Spleen (tissue), 7 donors: ENCODE measurements at regions not wholly inside any gene's neighbourhood (a gene's known extent, or its start where the extent isn't known, plus 50 kb on each side); places are given as distances from the start of the nearest gene placed in this dataset.

Source experiments
- CTCF ChIP-seq, 11 experiments: fragments of 200-600 bp in 7 of 11; fragments of 450-650 bp in 4 of 11; sonication (generic) in 4 of 11; IDR thresholded peaks in 8 of 11; conservative IDR thresholded peaks in 3 of 11; 1 replicate in 7 of 11; 2 replicates in 4 of 11; pipeline versions ENCODE4 v1.4.0 to v1.8.0; 2016 to 2021; ENCODE audit warnings: antibody characterized with exemption in 11 of 11, inconsistent platforms in 4 of 11, mild to moderate bottlenecking in 1 of 11
- POLR2A ChIP-seq, 3 donors: fragments of 450-650 bp; IDR thresholded peaks; one replicate each; pipeline ENCODE4 v1.5.1; 2017; ENCODE audit warnings: antibody characterized with exemption in 3 of 3, mild to moderate bottlenecking in 1 of 3
- donor health status: DM: no; HTN: no; CAD: no; lungs with moderate emphysema.
- donor health status: DM: no; HTN: no; CAD: no.
- donor health status: DM: no; HTN: no; CAD: no.

GRCh38 chr5:3252235-3252634, 343.4 kb upstream of the IRX1 start:
- TF ChIP-seq CTCF (IDR thresholded peaks at IDR 0.05 in 8 of 11, conservative IDR thresholded peaks at IDR 0.05 in 3 of 11) (no peak), POLR2A (IDR thresholded peaks at IDR 0.05) (no peak)
